ENCODE measurements at regions not wholly inside any gene's neighbourhood (a gene's known extent, or its start where the extent isn't known, plus 50 kb on each side); places are given as distances from the start of the nearest gene placed in this dataset.

DNA sequence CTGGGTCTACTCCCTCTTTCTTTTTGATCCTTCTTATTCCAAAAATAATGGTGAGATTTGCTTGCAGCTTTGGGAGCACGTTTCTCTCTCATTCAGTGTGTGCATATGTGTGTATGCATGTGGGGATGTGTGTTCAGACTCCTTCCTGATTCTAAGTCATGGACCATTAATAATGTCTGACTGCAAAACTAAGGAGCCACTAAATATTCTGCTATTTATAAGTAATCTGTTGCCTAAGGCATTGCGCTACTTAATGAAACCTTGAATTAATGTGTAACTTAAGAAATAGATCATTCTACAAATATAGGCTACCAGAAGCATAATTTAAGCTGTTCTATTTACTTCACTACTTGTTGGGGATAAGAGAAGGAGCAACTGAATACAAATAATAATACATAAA lies 182.1 kb downstream of the TFCP2L1 start:
- TF ChIP-seq, protein P1, sequence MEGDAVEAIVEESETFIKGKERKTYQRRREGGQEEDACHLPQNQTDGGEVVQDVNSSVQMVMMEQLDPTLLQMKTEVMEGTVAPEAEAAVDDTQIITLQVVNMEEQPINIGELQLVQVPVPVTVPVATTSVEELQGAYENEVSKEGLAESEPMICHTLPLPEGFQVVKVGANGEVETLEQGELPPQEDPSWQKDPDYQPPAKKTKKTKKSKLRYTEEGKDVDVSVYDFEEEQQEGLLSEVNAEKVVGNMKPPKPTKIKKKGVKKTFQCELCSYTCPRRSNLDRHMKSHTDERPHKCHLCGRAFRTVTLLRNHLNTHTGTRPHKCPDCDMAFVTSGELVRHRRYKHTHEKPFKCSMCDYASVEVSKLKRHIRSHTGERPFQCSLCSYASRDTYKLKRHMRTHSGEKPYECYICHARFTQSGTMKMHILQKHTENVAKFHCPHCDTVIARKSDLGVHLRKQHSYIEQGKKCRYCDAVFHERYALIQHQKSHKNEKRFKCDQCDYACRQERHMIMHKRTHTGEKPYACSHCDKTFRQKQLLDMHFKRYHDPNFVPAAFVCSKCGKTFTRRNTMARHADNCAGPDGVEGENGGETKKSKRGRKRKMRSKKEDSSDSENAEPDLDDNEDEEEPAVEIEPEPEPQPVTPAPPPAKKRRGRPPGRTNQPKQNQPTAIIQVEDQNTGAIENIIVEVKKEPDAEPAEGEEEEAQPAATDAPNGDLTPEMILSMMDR (conservative IDR thresholded peaks at IDR 0.05; ENCODE audit: low read length), result no peak
- TF ChIP-seq EZH2phosphoT487 (IDR thresholded peaks at IDR 0.05; ENCODE audit: borderline replicate concordance), result no peak
